RWPE1 (cell line): ENCODE measurements at regions not wholly inside any gene's neighbourhood (a gene's known extent, or its start where the extent isn't known, plus 50 kb on each side); places are given as distances from the start of the nearest gene placed in this dataset.

ENCODE experiments used
- CTCF ChIA-PET: fragments of 350-600 bp; sonication (Branson Sonifier 250); formaldehyde crosslinking; extraction: SDS; loops from one replicate; lab custom pipeline; 2021; lab: Yijun Ruan, JAX
- POLR2A ChIA-PET: fragments of 400-600 bp; formaldehyde crosslinking; extraction: SDS; loops from one replicate; lab custom pipeline; 2020; ENCODE audit warnings: antibody characterized with exemption; ENCODE audit not compliant: low non-redundant PET; lab: Yijun Ruan, JAX
- DNase-seq: peaks from one replicate; pipeline ENCODE4 v3.0.0; 2012; ENCODE audit warnings: low spot score
- H3K27ac ChIP-seq: fragments of 450-650 bp; 2 replicates; pipeline ENCODE4 v1.5.1; 2017
- TF ChIP-seq, protein P1 (sequence below): fragments of 450-650 bp; conservative IDR thresholded peaks from 2 replicates; pipeline ENCODE4 v1.5.1; 2017; ENCODE audit warnings: low read depth, mild to moderate bottlenecking

GRCh38 chr16:65519402-65519801 lies 397.5 kb upstream of the CDH11 start:
- no peak for DNase-seq
- H3K27ac ChIP-seq, result no peak overlapping the region
- TF ChIP-seq, protein P1, sequence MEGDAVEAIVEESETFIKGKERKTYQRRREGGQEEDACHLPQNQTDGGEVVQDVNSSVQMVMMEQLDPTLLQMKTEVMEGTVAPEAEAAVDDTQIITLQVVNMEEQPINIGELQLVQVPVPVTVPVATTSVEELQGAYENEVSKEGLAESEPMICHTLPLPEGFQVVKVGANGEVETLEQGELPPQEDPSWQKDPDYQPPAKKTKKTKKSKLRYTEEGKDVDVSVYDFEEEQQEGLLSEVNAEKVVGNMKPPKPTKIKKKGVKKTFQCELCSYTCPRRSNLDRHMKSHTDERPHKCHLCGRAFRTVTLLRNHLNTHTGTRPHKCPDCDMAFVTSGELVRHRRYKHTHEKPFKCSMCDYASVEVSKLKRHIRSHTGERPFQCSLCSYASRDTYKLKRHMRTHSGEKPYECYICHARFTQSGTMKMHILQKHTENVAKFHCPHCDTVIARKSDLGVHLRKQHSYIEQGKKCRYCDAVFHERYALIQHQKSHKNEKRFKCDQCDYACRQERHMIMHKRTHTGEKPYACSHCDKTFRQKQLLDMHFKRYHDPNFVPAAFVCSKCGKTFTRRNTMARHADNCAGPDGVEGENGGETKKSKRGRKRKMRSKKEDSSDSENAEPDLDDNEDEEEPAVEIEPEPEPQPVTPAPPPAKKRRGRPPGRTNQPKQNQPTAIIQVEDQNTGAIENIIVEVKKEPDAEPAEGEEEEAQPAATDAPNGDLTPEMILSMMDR, result no peak
- POLR2A ChIA-PET, result no interaction called here
- CTCF ChIA-PET, result no interaction called here

DNA sequence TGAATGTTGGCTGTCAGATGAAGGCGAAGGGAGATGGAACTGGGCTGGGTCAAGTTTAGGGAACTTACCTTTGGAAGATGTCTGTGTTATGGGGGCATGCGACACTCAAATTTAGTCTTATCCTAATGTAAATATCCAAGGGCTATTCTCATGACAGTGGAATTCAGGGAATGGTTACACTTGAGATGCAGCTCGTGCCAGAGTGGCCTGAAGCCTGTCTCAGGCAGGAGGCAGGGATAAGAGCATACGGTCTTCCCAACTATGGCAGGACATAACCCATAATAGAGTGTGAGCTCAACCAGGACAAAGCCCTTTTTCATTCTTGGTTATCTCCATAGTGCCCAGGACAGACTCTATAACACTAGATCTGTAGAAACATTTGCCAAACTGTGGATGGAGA lies 393.3 kb upstream of the CDH11 start:
- CTCF ChIA-PET, result no interaction called here
- TF ChIP-seq, protein P1, result no peak
- POLR2A ChIA-PET, result no interaction called here

DNA sequence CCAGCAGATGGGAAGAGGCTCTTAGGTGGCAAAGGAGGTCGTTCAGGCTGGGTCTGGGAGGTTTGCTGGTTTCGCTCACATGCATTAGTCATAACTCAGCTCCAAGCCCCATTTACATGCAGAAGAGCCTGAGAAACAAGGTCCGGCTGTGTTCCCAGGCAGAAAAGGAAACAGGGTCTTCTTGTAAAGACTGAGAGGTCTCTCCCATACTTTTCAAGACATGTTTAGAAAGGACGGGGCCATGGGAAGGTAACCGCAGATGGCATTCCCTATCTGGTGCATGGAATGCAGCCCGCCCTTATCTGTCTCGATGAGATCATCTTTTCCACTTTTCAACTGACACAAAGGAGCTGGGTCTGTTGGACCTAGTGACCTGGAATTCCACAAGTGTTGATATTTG lies 389.0 kb upstream of the CDH11 start:
- TF ChIP-seq, protein P1, result no peak
- H3K27ac ChIP-seq, result no peak overlapping the region
- ChIA-PET CTCF (no interaction called here), POLR2A (no interaction called here)
- no peak for DNase-seq

More for the DNA sequence above, 393.3 kb upstream of the CDH11 start:
- H3K27ac ChIP-seq, result no peak overlapping the region
- DNase-seq, result no peak

- ChIA-PET CTCF (no interaction called here), POLR2A (no interaction called here)
- H3K27ac ChIP-seq, result no peak overlapping the region
- no peak for DNase-seq
- TF ChIP-seq, protein P1, result no peak
Measured at GRCh38 chr16:65510241-65510640, 388.4 kb upstream of the CDH11 start.

DNA sequence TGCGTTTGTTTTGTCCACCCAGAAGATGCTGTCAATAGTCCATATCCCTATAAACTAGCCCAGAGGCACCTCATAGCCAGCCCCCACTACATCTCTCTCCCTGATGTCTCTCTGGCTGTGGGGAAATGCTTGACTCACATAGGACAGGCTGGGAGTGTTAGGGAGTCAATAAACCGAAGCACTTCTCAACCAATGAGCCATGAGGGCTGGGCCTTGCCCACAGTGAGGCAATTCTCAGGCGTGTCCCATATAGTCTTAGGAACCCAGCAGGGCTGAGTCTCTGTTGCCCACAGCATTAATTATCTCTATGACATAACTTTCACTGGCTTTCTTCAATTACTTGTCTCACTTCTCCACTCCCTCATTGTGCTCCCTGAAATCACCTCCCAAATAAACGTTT lies 387.3 kb upstream of the CDH11 start:
- ChIA-PET CTCF (no interaction called here), POLR2A (no interaction called here)
- no peak overlapping the region for H3K27ac ChIP-seq
- TF ChIP-seq, protein P1, result no peak
- DNase-seq, result no peak

DNA sequence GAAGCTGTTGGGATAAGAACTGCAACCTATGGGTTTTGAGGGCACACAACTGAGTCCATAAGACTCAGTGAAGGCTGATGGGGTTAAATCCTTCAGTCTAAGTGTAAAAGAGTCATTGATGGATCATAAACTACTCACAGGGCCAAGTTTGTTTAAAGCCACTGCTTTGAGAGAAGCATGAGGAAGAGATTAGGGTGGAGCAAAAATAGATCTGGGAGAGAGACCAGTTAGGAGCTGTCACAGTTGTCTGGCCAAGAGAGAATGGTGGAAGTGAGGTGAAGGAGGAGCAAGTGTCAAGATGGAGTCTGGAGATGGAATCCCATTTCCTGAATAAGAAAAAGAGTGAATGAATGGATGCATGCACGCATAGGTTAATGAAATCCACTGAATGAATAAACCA lies 379.1 kb upstream of the CDH11 start:
- TF ChIP-seq, protein P1, result no peak
- POLR2A ChIA-PET, result no interaction called here
- CTCF ChIA-PET, result no interaction called here
- no peak overlapping the region for H3K27ac ChIP-seq
- DNase-seq, result no peak

GRCh38 chr16:65500007-65500406 lies 378.1 kb upstream of the CDH11 start:
- no peak for DNase-seq
- CTCF ChIA-PET, result no interaction called here
- POLR2A ChIA-PET, result no interaction called here
- H3K27ac ChIP-seq, result no peak overlapping the region
- TF ChIP-seq, protein P1, result no peak
